Calu3 (cell line): ENCODE measurements at regions not wholly inside any gene's neighbourhood (a gene's known extent, or its start where the extent isn't known, plus 50 kb on each side); places are given as distances from the start of the nearest gene placed in this dataset.

Experiments
- BruUV-seq: library from RNA; stranded (reverse); fragments of 400-500 nt; replicated peaks from 2 replicates; lab custom pipeline; 2021; lab: Mats Ljungman, UMichigan
- CTCF ChIA-PET: fragments of 300-600 bp; sonication (Branson Sonifier 250); formaldehyde crosslinking; loops from one replicate; lab custom pipeline; 2022; ENCODE audit warnings: antibody characterized with exemption; lab: Charles Lee
- DNase-seq: peaks from one replicate; pipeline ENCODE4 v3.0.0; 2022
- H3K27ac Mint-ChIP-seq: one replicate; pipeline ENCODE4 v1.8.0; 2022; ENCODE audit warnings: mixed read lengths; ENCODE audit not compliant: unreplicated experiment
- H3K27me3 Mint-ChIP-seq: one replicate; pipeline ENCODE4 v1.8.0; 2022; ENCODE audit warnings: mixed read lengths; ENCODE audit not compliant: unreplicated experiment
- H3K36me3 Mint-ChIP-seq: one replicate; pipeline ENCODE4 v1.8.0; 2022; ENCODE audit warnings: mild to moderate bottlenecking, moderate library complexity, mixed read lengths; ENCODE audit not compliant: insufficient read depth, unreplicated experiment
- H3K4me1 Mint-ChIP-seq: one replicate; pipeline ENCODE4 v1.8.0; 2022; ENCODE audit warnings: mild to moderate bottlenecking, low read depth, mixed read lengths; ENCODE audit not compliant: unreplicated experiment
- H3K4me3 Mint-ChIP-seq: one replicate; pipeline ENCODE4 v1.8.0; 2022; ENCODE audit warnings: mild to moderate bottlenecking, low read depth, moderate library complexity, mixed read lengths; ENCODE audit not compliant: unreplicated experiment
- H3K9me3 Mint-ChIP-seq: one replicate; pipeline ENCODE4 v1.8.0; 2022; ENCODE audit warnings: low read depth, mixed read lengths; ENCODE audit not compliant: unreplicated experiment
- CTCF ChIP-seq: fragments of 200-600 bp; IDR thresholded peaks from one replicate; pipeline ENCODE4 v1.8.0; 2022; ENCODE audit warnings: antibody characterized with exemption; ENCODE audit not compliant: unreplicated experiment
- intact Hi-C: fragments of 100-400 bp; cut with micrococcal nuclease; formaldehyde crosslinking; loops from one replicate; pipeline ENCODE4 v1.10.0; 2022; ENCODE audit not compliant: unreplicated experiment

- TF ChIP-seq CTCF, result peak; percentile 23
- BruUV-seq, result no TSS peak
- Mint-ChIP-seq H3K27ac (no peak overlapping the region), H3K4me3 (no peak overlapping the region), H3K36me3 (no peaks in the 10 kb centered on the region), H3K4me1 (no peaks in the 10 kb centered on the region), H3K27me3 (peaks cover under 1% of the 10 kb centered on the region), H3K9me3 (no peaks in the 10 kb centered on the region)
- intact Hi-C loops, result loop anchor here (2.0 kb wide), 1 partner anchor 111 kb away; no protein-coding TSS in a partner anchor
- CTCF ChIA-PET, result interaction anchor here (0.7 to 1.2 kb wide), 2 partner anchors 105 to 211 kb away, joined by 3 read pairs; no protein-coding TSS in a partner anchor
- DNase-seq, result peak; percentile 49
These were observed 55.6 kb upstream of the LYVE1 start for GRCh38 chr11:10623797-10624761.

GRCh38 chr11:10622957-10623791, 54.7 kb upstream of the LYVE1 start:
- Mint-ChIP-seq H3K9me3 (no peaks in the 10 kb centered on the region), H3K36me3 (no peaks in the 10 kb centered on the region), H3K4me3 (no peak overlapping the region), H3K27me3 (peaks cover 9% of the 10 kb centered on the region), H3K27ac (no peak overlapping the region), H3K4me1 (no peaks in the 10 kb centered on the region)
- no peak for TF ChIP-seq CTCF
- DNase-seq, result no peak
- intact Hi-C loops, result no loop called here
- CTCF ChIA-PET, result no interaction called here
- BruUV-seq, result no TSS peak

GRCh38 chr11:10622108-10622507, 53.6 kb upstream of the LYVE1 start:
- CTCF ChIA-PET, result interaction anchor here (0.7 kb wide), 1 partner anchor 10 kb away, joined by 3 read pairs; no protein-coding TSS in a partner anchor
- Mint-ChIP-seq H3K4me3 (no peak overlapping the region), H3K36me3 (no peaks in the 10 kb centered on the region), H3K9me3 (no peaks in the 10 kb centered on the region), H3K27me3 (peaks cover 12% of the 10 kb centered on the region), H3K4me1 (no peaks in the 10 kb centered on the region), H3K27ac (no peak overlapping the region)
- no peak for DNase-seq
- BruUV-seq, result no TSS peak
- intact Hi-C loops, result no loop called here
- no peak for TF ChIP-seq CTCF

GRCh38 chr11:10619131-10619680, 50.7 kb upstream of the LYVE1 start:
- Mint-ChIP-seq H3K4me3 (no peak overlapping the region), H3K36me3 (no peaks in the 10 kb centered on the region), H3K9me3 (no peaks in the 10 kb centered on the region), H3K4me1 (no peaks in the 10 kb centered on the region), H3K27ac (no peak overlapping the region), H3K27me3 (peaks cover 13% of the 10 kb centered on the region)
- intact Hi-C loops, result no loop called here
- CTCF ChIA-PET, result no interaction called here
- no peak for DNase-seq
- TF ChIP-seq CTCF, result no peak
- no TSS peak for BruUV-seq
